Endothelial cell (in vitro differentiated cells): ENCODE measurements at regions not wholly inside any gene's neighbourhood (a gene's known extent, or its start where the extent isn't known, plus 50 kb on each side); places are given as distances from the start of the nearest gene placed in this dataset.

Source experiments
- DNase-seq: peaks from one replicate; pipeline ENCODE4 v3.0.0; 2021; ENCODE audit warnings: low spot score
- H3K27ac Mint-ChIP-seq: one replicate; pipeline ENCODE4 v1.8.0; 2021; ENCODE audit warnings: mixed read lengths, inconsistent platforms; ENCODE audit not compliant: unreplicated experiment
- H3K27me3 Mint-ChIP-seq: one replicate; pipeline ENCODE4 v1.8.0; 2021; ENCODE audit warnings: mild to moderate bottlenecking, moderate library complexity, mixed read lengths, inconsistent platforms; ENCODE audit not compliant: unreplicated experiment
- H3K36me3 Mint-ChIP-seq: one replicate; pipeline ENCODE4 v1.8.0; 2021; ENCODE audit warnings: mild to moderate bottlenecking, low read depth, mixed read lengths, inconsistent platforms; ENCODE audit not compliant: unreplicated experiment
- H3K4me1 Mint-ChIP-seq: one replicate; pipeline ENCODE4 v1.8.0; 2021; ENCODE audit warnings: mild to moderate bottlenecking, mixed read lengths, inconsistent platforms; ENCODE audit not compliant: unreplicated experiment
- H3K4me3 Mint-ChIP-seq: one replicate; pipeline ENCODE4 v1.8.0; 2021; ENCODE audit warnings: mild to moderate bottlenecking, mixed read lengths, inconsistent platforms; ENCODE audit not compliant: unreplicated experiment
- H3K9me3 Mint-ChIP-seq: one replicate; pipeline ENCODE4 v1.8.0; 2021; ENCODE audit warnings: mixed read lengths, inconsistent platforms; ENCODE audit not compliant: unreplicated experiment
- CTCF ChIP-seq: fragments of 200-600 bp; sonication (generic); IDR thresholded peaks from one replicate; pipeline ENCODE4 v1.5.0; 2021; ENCODE audit warnings: antibody characterized with exemption; ENCODE audit not compliant: unreplicated experiment

- no peak for TF ChIP-seq CTCF
- Mint-ChIP-seq H3K4me3 (no peak overlapping the region), H3K27me3 (no peaks in the 10 kb centered on the region), H3K9me3 (no peaks in the 10 kb centered on the region), H3K27ac (no peak overlapping the region), H3K4me1 (no peaks in the 10 kb centered on the region), H3K36me3 (no peaks in the 10 kb centered on the region)
- DNase-seq, result no peak
Observed at GRCh38 chr3:103349760-103350159, 914.9 kb downstream of the ZPLD1 start.

GRCh38 chr3:103365467-103365866 is 930.7 kb downstream of the ZPLD1 start:
- Mint-ChIP-seq H3K4me3 (no peak overlapping the region), H3K36me3 (no peaks in the 10 kb centered on the region), H3K27ac (no peak overlapping the region), H3K27me3 (no peaks in the 10 kb centered on the region), H3K9me3 (no peaks in the 10 kb centered on the region), H3K4me1 (no peaks in the 10 kb centered on the region)
- no peak for DNase-seq
- TF ChIP-seq CTCF, result no peak

- Mint-ChIP-seq H3K9me3 (no peaks in the 10 kb centered on the region), H3K4me1 (no peaks in the 10 kb centered on the region), H3K36me3 (no peaks in the 10 kb centered on the region), H3K4me3 (no peak overlapping the region), H3K27me3 (no peaks in the 10 kb centered on the region), H3K27ac (no peak overlapping the region)
- DNase-seq, result no peak
- TF ChIP-seq CTCF, result no peak
Observed at GRCh38 chr3:103367481-103367880, 932.7 kb downstream of the ZPLD1 start.

GRCh38 chr3:103371411-103371810 is 936.6 kb downstream of the ZPLD1 start:
- no peak overlapping the region for H3K27ac Mint-ChIP-seq
- no peak for TF ChIP-seq CTCF
- no peak for DNase-seq
- H3K9me3 Mint-ChIP-seq, result no peaks in the 10 kb centered on the region
- no peaks in the 10 kb centered on the region for H3K36me3 Mint-ChIP-seq
- no peaks in the 10 kb centered on the region for H3K4me1 Mint-ChIP-seq
- H3K4me3 Mint-ChIP-seq, result no peak overlapping the region
- H3K27me3 Mint-ChIP-seq, result no peaks in the 10 kb centered on the region

GRCh38 chr3:103372031-103372430 is 937.2 kb downstream of the ZPLD1 start:
- no peak for TF ChIP-seq CTCF
- Mint-ChIP-seq H3K9me3 (no peaks in the 10 kb centered on the region), H3K27ac (no peak overlapping the region), H3K4me3 (no peak overlapping the region), H3K36me3 (no peaks in the 10 kb centered on the region), H3K27me3 (no peaks in the 10 kb centered on the region), H3K4me1 (no peaks in the 10 kb centered on the region)
- DNase-seq, result no peak
